Inferior parietal cortex (tissue), 1 donor: ENCODE measurements at regions not wholly inside any gene's neighbourhood (a gene's known extent, or its start where the extent isn't known, plus 50 kb on each side); places are given as distances from the start of the nearest gene placed in this dataset.
"Not testable (repeated sequence)": the region's sequence is repeated elsewhere in the genome, so short reads cannot be mapped to it uniquely, and the experiment has no call there.

ENCODE experiments used
- DNase-seq: peaks from one replicate; pipeline ENCODE4 v3.0.0-alpha.2; 2016; ENCODE audit errors: extremely low spot score

GRCh38 chr12:33678221-33678964 is 238.8 kb upstream of the SYT10 start:
- no peak for DNase-seq

GRCh38 chr12:33690562-33690961 is 250.9 kb upstream of the SYT10 start:
- DNase-seq, result no peak

GRCh38 chr12:33703221-33703620 is 263.6 kb upstream of the SYT10 start:
- DNase-seq, result no peak

- no peak for DNase-seq
Measured at GRCh38 chr12:33706927-33707326, 267.3 kb upstream of the SYT10 start.

GRCh38 chr12:33708935-33709334 is 269.3 kb upstream of the SYT10 start:
- DNase-seq, result no peak

GRCh38 chr12:33710548-33710947 is 270.9 kb upstream of the SYT10 start:
- DNase-seq, result no peak

- no peak for DNase-seq
Measured at GRCh38 chr12:33718631-33719030, 279.0 kb upstream of the SYT10 start.

- no peak for DNase-seq
Measured at GRCh38 chr12:33721561-33721960, 281.9 kb upstream of the SYT10 start.

- no peak for DNase-seq
Measured at GRCh38 chr12:33724867-33725266, 285.2 kb upstream of the SYT10 start.

GRCh38 chr12:33734871-33735270 is 287.4 kb upstream of the ALG10 start:
- DNase-seq, result no peak

- peak; percentile 13 for DNase-seq
Measured at GRCh38 chr12:33752854-33753253, 269.4 kb upstream of the ALG10 start.

- DNase-seq, result no peak
Measured at GRCh38 chr12:33757701-33758100, 264.6 kb upstream of the ALG10 start.

GRCh38 chr12:33759279-33759678 is 263.0 kb upstream of the ALG10 start:
- no peak for DNase-seq

GRCh38 chr12:33763331-33763730 is 259.0 kb upstream of the ALG10 start:
- no peak for DNase-seq

GRCh38 chr12:33770652-33771051 is 251.6 kb upstream of the ALG10 start:
- no peak for DNase-seq

- DNase-seq, result no peak
Measured at GRCh38 chr12:33771889-33772288, 250.4 kb upstream of the ALG10 start.

GRCh38 chr12:33773091-33773490 is 249.2 kb upstream of the ALG10 start:
- not testable (repeated sequence) for DNase-seq

GRCh38 chr12:33786532-33786931 is 235.8 kb upstream of the ALG10 start:
- no peak for DNase-seq

- DNase-seq, result no peak
Measured at GRCh38 chr12:33794954-33795353, 227.3 kb upstream of the ALG10 start.

- no peak for DNase-seq
Measured at GRCh38 chr12:33795536-33795935, 226.8 kb upstream of the ALG10 start.

GRCh38 chr12:33813536-33813935 is 208.8 kb upstream of the ALG10 start:
- no peak for DNase-seq

GRCh38 chr12:33817713-33818112 is 204.6 kb upstream of the ALG10 start:
- DNase-seq, result no peak

GRCh38 chr12:33818313-33818712 is 204.0 kb upstream of the ALG10 start:
- no peak for DNase-seq

GRCh38 chr12:33825442-33825841 is 196.9 kb upstream of the ALG10 start:
- DNase-seq, result no peak
